Gastrocnemius medialis (tissue), 4 donors: ENCODE measurements at regions not wholly inside any gene's neighbourhood (a gene's known extent, or its start where the extent isn't known, plus 50 kb on each side); places are given as distances from the start of the nearest gene placed in this dataset.

ENCODE experiments used
- POLR2A ChIP-seq, 2 donors: fragments of 450-650 bp; IDR thresholded peaks; one replicate each; pipeline ENCODE4 v1.6.1; 2017; ENCODE audit warnings: antibody characterized with exemption in 2 of 2, mild to moderate bottlenecking in 2 of 2, moderate library complexity in 2 of 2
- TF ChIP-seq, protein P1 (sequence below), 5 experiments: fragments of 450-650 bp in 3 of 5; fragments of 200-600 bp in 2 of 5; sonication (generic) in 2 of 5; IDR thresholded peaks in 4 of 5; conservative IDR thresholded peaks in 1 of 5; 1 replicate in 4 of 5; 2 replicates in 1 of 5; pipeline ENCODE4 v1.5.1; 2016 to 2019; ENCODE audit warnings: antibody characterized with exemption in 5 of 5, mild to moderate bottlenecking in 3 of 5, moderate library complexity in 3 of 5

DNA sequence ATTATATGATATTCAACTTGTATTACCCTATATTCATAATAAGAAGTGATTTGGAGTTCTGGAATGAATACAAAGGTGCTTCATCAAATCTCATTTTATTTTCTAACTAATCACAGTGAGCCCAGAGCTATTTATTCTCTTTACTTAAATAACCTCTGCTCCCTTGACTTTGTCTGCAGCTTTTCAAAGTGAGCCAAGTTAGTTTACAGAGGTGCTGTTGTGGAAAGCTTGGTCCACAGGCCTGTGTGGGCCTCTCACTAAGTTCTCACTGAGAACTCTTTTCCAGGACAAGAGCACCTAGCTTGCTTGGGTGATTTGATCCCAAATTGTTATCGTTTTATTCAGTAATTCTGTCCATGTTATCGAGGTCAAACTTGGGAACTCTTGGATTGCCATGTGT lies 319.3 kb downstream of the RFC3 start:
- TF ChIP-seq POLR2A (IDR thresholded peaks at IDR 0.05): no peak
- TF ChIP-seq, protein P1, sequence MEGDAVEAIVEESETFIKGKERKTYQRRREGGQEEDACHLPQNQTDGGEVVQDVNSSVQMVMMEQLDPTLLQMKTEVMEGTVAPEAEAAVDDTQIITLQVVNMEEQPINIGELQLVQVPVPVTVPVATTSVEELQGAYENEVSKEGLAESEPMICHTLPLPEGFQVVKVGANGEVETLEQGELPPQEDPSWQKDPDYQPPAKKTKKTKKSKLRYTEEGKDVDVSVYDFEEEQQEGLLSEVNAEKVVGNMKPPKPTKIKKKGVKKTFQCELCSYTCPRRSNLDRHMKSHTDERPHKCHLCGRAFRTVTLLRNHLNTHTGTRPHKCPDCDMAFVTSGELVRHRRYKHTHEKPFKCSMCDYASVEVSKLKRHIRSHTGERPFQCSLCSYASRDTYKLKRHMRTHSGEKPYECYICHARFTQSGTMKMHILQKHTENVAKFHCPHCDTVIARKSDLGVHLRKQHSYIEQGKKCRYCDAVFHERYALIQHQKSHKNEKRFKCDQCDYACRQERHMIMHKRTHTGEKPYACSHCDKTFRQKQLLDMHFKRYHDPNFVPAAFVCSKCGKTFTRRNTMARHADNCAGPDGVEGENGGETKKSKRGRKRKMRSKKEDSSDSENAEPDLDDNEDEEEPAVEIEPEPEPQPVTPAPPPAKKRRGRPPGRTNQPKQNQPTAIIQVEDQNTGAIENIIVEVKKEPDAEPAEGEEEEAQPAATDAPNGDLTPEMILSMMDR (IDR thresholded peaks at IDR 0.05 in 4 of 5, conservative IDR thresholded peaks at IDR 0.05 in 1 of 5): no peak
